ENCODE measurements at regions not wholly inside any gene's neighbourhood (a gene's known extent, or its start where the extent isn't known, plus 50 kb on each side); places are given as distances from the start of the nearest gene placed in this dataset.

- Mint-ChIP-seq H3K4me3 (ENCODE audit: unreplicated experiment) (no peak overlapping the region), H3K27ac (ENCODE audit: unreplicated experiment) (no peak overlapping the region), H3K9me3 (ENCODE audit: unreplicated experiment) (no peaks in the 10 kb centered on the region), H3K36me3 (ENCODE audit: low read depth, unreplicated experiment) (peaks cover 4% of the 10 kb centered on the region), H3K4me1 (ENCODE audit: unreplicated experiment) (peaks cover 3% of the 10 kb centered on the region), H3K27me3 (ENCODE audit: unreplicated experiment) (no peaks in the 10 kb centered on the region)
- no peak for TF ChIP-seq CTCF (IDR thresholded peaks at IDR 0.05; ENCODE audit: unreplicated experiment)
- no peak for DNase-seq (ENCODE audit: low spot score)
Observed at GRCh38 chr11:37512156-37512780, 914.2 kb upstream of the RAG2 start.

- no peak for TF ChIP-seq CTCF (IDR thresholded peaks at IDR 0.05; ENCODE audit: unreplicated experiment)
- Mint-ChIP-seq H3K9me3 (ENCODE audit: unreplicated experiment) (no peaks in the 10 kb centered on the region), H3K4me3 (ENCODE audit: unreplicated experiment) (no peak overlapping the region), H3K36me3 (ENCODE audit: low read depth, unreplicated experiment) (peaks cover 4% of the 10 kb centered on the region), H3K4me1 (ENCODE audit: unreplicated experiment) (peaks cover 3% of the 10 kb centered on the region), H3K27ac (ENCODE audit: unreplicated experiment) (no peak overlapping the region), H3K27me3 (ENCODE audit: unreplicated experiment) (no peaks in the 10 kb centered on the region)
- no peak for DNase-seq (ENCODE audit: low spot score)
Observed at GRCh38 chr11:37511425-37511933, 913.4 kb upstream of the RAG2 start.

GRCh38 chr11:37509506-37509905 lies 911.5 kb upstream of the RAG2 start:
- Mint-ChIP-seq H3K27me3 (ENCODE audit: unreplicated experiment) (no peaks in the 10 kb centered on the region), H3K4me1 (ENCODE audit: unreplicated experiment) (peaks cover 3% of the 10 kb centered on the region), H3K4me3 (ENCODE audit: unreplicated experiment) (no peak overlapping the region), H3K9me3 (ENCODE audit: unreplicated experiment) (no peaks in the 10 kb centered on the region), H3K36me3 (ENCODE audit: low read depth, unreplicated experiment) (no peaks in the 10 kb centered on the region), H3K27ac (ENCODE audit: unreplicated experiment) (no peak overlapping the region)
- no peak for TF ChIP-seq CTCF (IDR thresholded peaks at IDR 0.05; ENCODE audit: unreplicated experiment)
- no peak for DNase-seq (ENCODE audit: low spot score)

GRCh38 chr11:37506531-37506930 lies 908.5 kb upstream of the RAG2 start:
- no peaks in the 10 kb centered on the region for H3K9me3 Mint-ChIP-seq (ENCODE audit: unreplicated experiment)
- H3K4me3 Mint-ChIP-seq (ENCODE audit: unreplicated experiment) = no peak overlapping the region
- H3K27me3 Mint-ChIP-seq (ENCODE audit: unreplicated experiment) = no peaks in the 10 kb centered on the region
- no peaks in the 10 kb centered on the region for H3K4me1 Mint-ChIP-seq (ENCODE audit: unreplicated experiment)
- TF ChIP-seq CTCF (IDR thresholded peaks at IDR 0.05; ENCODE audit: unreplicated experiment) = no peak
- no peak for DNase-seq (ENCODE audit: low spot score)
- H3K27ac Mint-ChIP-seq (ENCODE audit: unreplicated experiment) = no peak overlapping the region
- no peaks in the 10 kb centered on the region for H3K36me3 Mint-ChIP-seq (ENCODE audit: low read depth, unreplicated experiment)

GRCh38 chr11:37505406-37505805 lies 907.4 kb upstream of the RAG2 start:
- no peaks in the 10 kb centered on the region for H3K27me3 Mint-ChIP-seq (ENCODE audit: unreplicated experiment)
- no peak for TF ChIP-seq CTCF (IDR thresholded peaks at IDR 0.05; ENCODE audit: unreplicated experiment)
- no peaks in the 10 kb centered on the region for H3K9me3 Mint-ChIP-seq (ENCODE audit: unreplicated experiment)
- no peak overlapping the region for H3K27ac Mint-ChIP-seq (ENCODE audit: unreplicated experiment)
- no peaks in the 10 kb centered on the region for H3K4me1 Mint-ChIP-seq (ENCODE audit: unreplicated experiment)
- H3K4me3 Mint-ChIP-seq (ENCODE audit: unreplicated experiment) = no peak overlapping the region
- no peak for DNase-seq (ENCODE audit: low spot score)
- no peaks in the 10 kb centered on the region for H3K36me3 Mint-ChIP-seq (ENCODE audit: low read depth, unreplicated experiment)
